WTC11 (cell line): ENCODE measurements at regions not wholly inside any gene's neighbourhood (a gene's known extent, or its start where the extent isn't known, plus 50 kb on each side); places are given as distances from the start of the nearest gene placed in this dataset.

Experiments
- ATAC-seq: fragments of 200-7000 bp; cut with Tn5 transposase; 2 replicates; pipeline ENCODE4 v1.10.0; 2021; ENCODE audit warnings: mild to moderate bottlenecking, moderate library complexity
- CTCF ChIA-PET: fragments of 300-600 bp; sonication (Branson Sonifier 250); formaldehyde crosslinking; loops from one replicate; lab custom pipeline; 2021; ENCODE audit warnings: antibody characterized with exemption; lab: Charles Lee
- POLR2A ChIA-PET: fragments of 350-600 bp; sonication (Branson Sonifier 250); formaldehyde crosslinking; loops from one replicate; lab custom pipeline; 2021; ENCODE audit warnings: antibody characterized with exemption; lab: Charles Lee
- DNase-seq: peaks from one replicate; pipeline ENCODE4 v3.0.0; 2021; ENCODE audit warnings: low spot score
- H3K27ac Mint-ChIP-seq: 2 replicates; pipeline ENCODE4 v1.8.0; 2021; ENCODE audit warnings: mixed read lengths
- H3K27me3 Mint-ChIP-seq: 2 replicates; pipeline ENCODE4 v1.8.0; 2021; ENCODE audit warnings: low read depth, mild to moderate bottlenecking, moderate library complexity, mixed read lengths
- H3K36me3 Mint-ChIP-seq: 2 replicates; pipeline ENCODE4 v1.8.0; 2021; ENCODE audit warnings: mixed read lengths
- H3K4me1 Mint-ChIP-seq: 2 replicates; pipeline ENCODE4 v1.8.0; 2022; ENCODE audit warnings: mixed read lengths
- H3K4me3 Mint-ChIP-seq: 2 replicates; pipeline ENCODE4 v1.8.0; 2021; ENCODE audit warnings: mild to moderate bottlenecking, moderate library complexity, mixed read lengths
- H3K9me3 Mint-ChIP-seq: 2 replicates; pipeline ENCODE4 v1.8.0; 2021; ENCODE audit warnings: mixed read lengths
- ATF3 ChIP-seq: sonication (generic); formaldehyde crosslinking; conservative IDR thresholded peaks from 2 replicates; pipeline ENCODE4 v1.8.1; 2022; ENCODE audit warnings: mild to moderate bottlenecking, missing genetic modification reagents
- CBFB ChIP-seq: sonication (generic); formaldehyde crosslinking; IDR thresholded peaks from 2 replicates; pipeline ENCODE4 v1.8.1; 2022; ENCODE audit warnings: mild to moderate bottlenecking, low read depth, missing genetic modification reagents
- CREB1 ChIP-seq: sonication (generic); formaldehyde crosslinking; IDR thresholded peaks from 2 replicates; pipeline ENCODE4 v1.8.0; 2023; ENCODE audit warnings: mild to moderate bottlenecking, missing genetic modification reagents
- CTCF ChIP-seq: fragments of 200-600 bp; IDR thresholded peaks from 2 replicates; pipeline ENCODE4 v1.8.0; 2022; ENCODE audit warnings: antibody characterized with exemption
- FOXP1 ChIP-seq: sonication (generic); formaldehyde crosslinking; IDR thresholded peaks from 2 replicates; pipeline ENCODE4 v1.8.0; 2022; ENCODE audit warnings: missing genetic modification reagents, mild to moderate bottlenecking, moderate library complexity, borderline replicate concordance
- JUN ChIP-seq: sonication (generic); formaldehyde crosslinking; IDR thresholded peaks from 2 replicates; pipeline ENCODE4 v1.8.0; 2023; ENCODE audit warnings: mild to moderate bottlenecking, missing genetic modification reagents
- MYBL2 ChIP-seq: sonication (generic); formaldehyde crosslinking; IDR thresholded peaks from 2 replicates; pipeline ENCODE4 v1.8.1; 2023; ENCODE audit warnings: mild to moderate bottlenecking, moderate library complexity, missing genetic modification reagents
- NFATC4 ChIP-seq: fragments of 250-450 bp; sonication (Bioruptor Pico); IDR thresholded peaks from 2 replicates; pipeline ENCODE4 v1.9.0; 2021; ENCODE audit warnings: mild to moderate bottlenecking
- NR1H2 ChIP-seq: sonication (generic); formaldehyde crosslinking; IDR thresholded peaks from 2 replicates; pipeline ENCODE4 v1.9.0; 2021; ENCODE audit warnings: mild to moderate bottlenecking, moderate library complexity, missing genetic modification reagents
- NR3C1 ChIP-seq: sonication (generic); formaldehyde crosslinking; conservative IDR thresholded peaks from 2 replicates; pipeline ENCODE4 v1.8.1; 2023; ENCODE audit warnings: low read depth, mild to moderate bottlenecking, missing genetic modification reagents
- PRDM15 ChIP-seq: sonication (generic); formaldehyde crosslinking; IDR thresholded peaks from 2 replicates; pipeline ENCODE4 v1.8.0; 2022; ENCODE audit warnings: missing genetic modification reagents
- RELA ChIP-seq: sonication (generic); formaldehyde crosslinking; IDR thresholded peaks from 2 replicates; pipeline ENCODE4 v1.8.1; 2022; ENCODE audit warnings: missing genetic modification reagents, mild to moderate bottlenecking, borderline replicate concordance
- RORB ChIP-seq: fragments of 250-450 bp; sonication (Bioruptor Pico); IDR thresholded peaks from 2 replicates; pipeline ENCODE4 v1.9.0; 2021; ENCODE audit warnings: mild to moderate bottlenecking
- TP53 ChIP-seq: sonication (generic); formaldehyde crosslinking; IDR thresholded peaks from 2 replicates; pipeline ENCODE4 v1.8.1; 2023; ENCODE audit warnings: mild to moderate bottlenecking, missing genetic modification reagents
- USF1 ChIP-seq: sonication (generic); formaldehyde crosslinking; IDR thresholded peaks from 2 replicates; pipeline ENCODE4 v1.8.0; 2022; ENCODE audit warnings: mild to moderate bottlenecking, missing genetic modification reagents
- ZBTB43 ChIP-seq: sonication (generic); formaldehyde crosslinking; IDR thresholded peaks from 2 replicates; pipeline ENCODE4 v1.8.1; 2023; ENCODE audit warnings: mild to moderate bottlenecking, missing genetic modification reagents
- ZNF121 ChIP-seq: sonication (generic); formaldehyde crosslinking; IDR thresholded peaks from 2 replicates; pipeline ENCODE4 v1.8.0; 2023; ENCODE audit warnings: missing genetic modification reagents
- ZNF138 ChIP-seq: sonication (generic); formaldehyde crosslinking; conservative IDR thresholded peaks from 2 replicates; pipeline ENCODE4 v1.8.1; 2022; ENCODE audit warnings: mild to moderate bottlenecking, moderate library complexity, missing genetic modification reagents
- ZNF317 ChIP-seq: sonication (generic); formaldehyde crosslinking; IDR thresholded peaks from 2 replicates; pipeline ENCODE4 v1.8.1; 2023; ENCODE audit warnings: low read depth, mild to moderate bottlenecking, moderate library complexity, missing genetic modification reagents, borderline replicate concordance
- ZNF512 ChIP-seq: sonication (generic); formaldehyde crosslinking; IDR thresholded peaks from 2 replicates; pipeline ENCODE4 v1.8.1; 2022; ENCODE audit warnings: missing genetic modification reagents, borderline replicate concordance
- ZNF671 ChIP-seq: fragments of 250-450 bp; sonication (Bioruptor Pico); IDR thresholded peaks from 2 replicates; pipeline ENCODE4 v1.8.0; 2021; ENCODE audit warnings: mild to moderate bottlenecking
- ZSCAN18 ChIP-seq: fragments of 250-450 bp; sonication (Bioruptor Pico); IDR thresholded peaks from 2 replicates; pipeline ENCODE4 v2.1.2; 2022; ENCODE audit warnings: mild to moderate bottlenecking, moderate library complexity

GRCh38 chr15:91801836-91802534 lies 51.5 kb upstream of the SLCO3A1 start:
- no peak for DNase-seq
- H3K27me3 Mint-ChIP-seq: no peaks in the 10 kb centered on the region; the same call in 1 of the 2 replicates
- H3K36me3 Mint-ChIP-seq: no peaks in the 10 kb centered on the region
- H3K4me3 Mint-ChIP-seq: no peak overlapping the region
- H3K4me1 Mint-ChIP-seq: no peaks in the 10 kb centered on the region
- no peak for TF ChIP-seq CBFB (CRISPR knock-in tag)
- no peak for TF ChIP-seq ZNF671
- TF ChIP-seq TP53: no peak
- TF ChIP-seq PRDM15 (CRISPR knock-in tag): no peak
- TF ChIP-seq NFATC4 (CRISPR knock-in tag): no peak
- no peak for TF ChIP-seq USF1
- TF ChIP-seq MYBL2 (CRISPR knock-in tag): no peak
- no peak for TF ChIP-seq NR3C1 (CRISPR knock-in tag)
- no peak for TF ChIP-seq ZSCAN18 (CRISPR knock-in tag)
- TF ChIP-seq CREB1: no peak
- TF ChIP-seq RORB (CRISPR knock-in tag): no peak
- TF ChIP-seq NR1H2: no peak
- TF ChIP-seq ATF3 (CRISPR knock-in tag): no peak
- TF ChIP-seq FOXP1: no peak
- TF ChIP-seq CTCF: no peak
- no peak for TF ChIP-seq ZNF121 (CRISPR knock-in tag)
- no peak for ATAC-seq
- no peak overlapping the region for H3K27ac Mint-ChIP-seq
- CTCF ChIA-PET: interaction anchor here (2.7 kb wide), 1 partner anchor 96 kb away, joined by 9 read pairs; no protein-coding TSS in a partner anchor
- POLR2A ChIA-PET: no interaction called here
- H3K9me3 Mint-ChIP-seq: peaks cover 5% of the 10 kb centered on the region

GRCh38 chr15:91803260-91803659 lies 50.2 kb upstream of the SLCO3A1 start:
- Mint-ChIP-seq H3K27me3 (no peaks in the 10 kb centered on the region; the same call in 1 of the 2 replicates), H3K36me3 (no peaks in the 10 kb centered on the region), H3K27ac (no peak overlapping the region), H3K9me3 (no peaks in the 10 kb centered on the region; the same call in 1 of the 2 replicates), H3K4me3 (no peak overlapping the region), H3K4me1 (no peaks in the 10 kb centered on the region)
- ChIA-PET CTCF (interaction anchor here (2.7 kb wide), 1 partner anchor 97 kb away, joined by 9 read pairs; no protein-coding TSS in a partner anchor), POLR2A (no interaction called here)
- DNase-seq: no peak
- TF ChIP-seq ZBTB43 (CRISPR knock-in tag): no peak
- no peak for TF ChIP-seq RELA (CRISPR knock-in tag)
- TF ChIP-seq ZNF138: no peak
- no peak for TF ChIP-seq JUN (CRISPR knock-in tag)
- no peak for TF ChIP-seq ZNF317 (CRISPR knock-in tag)
- TF ChIP-seq ZNF512: no peak
- ATAC-seq: no peak
